NCI-H748 (cell line): ENCODE measurements at regions not wholly inside any gene's neighbourhood (a gene's known extent, or its start where the extent isn't known, plus 50 kb on each side); places are given as distances from the start of the nearest gene placed in this dataset.

Experiments used
- DNase-seq: peaks from one replicate; lab custom pipeline; 2025; ENCODE audit not compliant: unreplicated experiment; lab: John Stamatoyannopoulos, UW

GRCh38 chr16:9248162-9248561 lies 156.7 kb downstream of the HAPSTR1 start:
- DNase-seq, result no peak

DNA sequence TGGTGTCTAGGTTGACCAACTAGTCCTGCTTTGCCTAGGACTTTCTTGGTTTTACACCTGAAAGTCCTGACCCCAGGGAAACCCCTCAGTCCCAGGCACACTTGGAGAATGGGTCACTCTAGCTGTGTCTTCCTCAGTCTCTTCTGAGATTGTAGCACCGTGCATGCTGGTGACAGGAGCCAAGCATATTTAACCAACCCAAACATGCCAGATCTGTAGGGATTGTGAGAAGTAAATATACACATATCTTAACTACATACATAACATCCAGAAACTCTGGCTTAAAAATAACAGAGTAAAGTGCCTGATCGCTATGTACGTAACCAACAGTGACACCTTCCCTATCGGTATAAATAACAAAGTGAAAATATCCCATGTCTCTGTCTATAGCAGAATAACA lies 158.1 kb downstream of the HAPSTR1 start:
- DNase-seq, result no peak

DNA sequence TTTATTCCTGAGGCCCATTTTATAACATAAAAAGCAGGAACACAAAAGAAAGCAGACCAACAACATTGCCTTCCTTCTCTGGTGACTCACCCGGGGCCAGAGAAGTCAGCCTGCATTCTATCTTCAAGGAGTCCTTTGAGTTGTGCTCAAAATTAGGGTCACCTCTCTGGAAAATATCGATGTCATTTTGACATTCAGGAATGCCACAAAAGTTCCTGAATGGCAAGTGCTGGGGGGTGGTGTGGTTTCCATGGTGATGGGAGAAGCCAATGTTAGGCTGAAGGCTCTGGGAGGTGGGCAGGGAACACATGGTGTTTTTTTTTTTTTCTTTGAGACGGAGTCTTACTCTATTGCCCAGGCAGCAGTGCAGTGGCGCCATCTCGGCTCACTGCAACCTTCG lies 159.6 kb downstream of the HAPSTR1 start:
- DNase-seq, result no peak

DNA sequence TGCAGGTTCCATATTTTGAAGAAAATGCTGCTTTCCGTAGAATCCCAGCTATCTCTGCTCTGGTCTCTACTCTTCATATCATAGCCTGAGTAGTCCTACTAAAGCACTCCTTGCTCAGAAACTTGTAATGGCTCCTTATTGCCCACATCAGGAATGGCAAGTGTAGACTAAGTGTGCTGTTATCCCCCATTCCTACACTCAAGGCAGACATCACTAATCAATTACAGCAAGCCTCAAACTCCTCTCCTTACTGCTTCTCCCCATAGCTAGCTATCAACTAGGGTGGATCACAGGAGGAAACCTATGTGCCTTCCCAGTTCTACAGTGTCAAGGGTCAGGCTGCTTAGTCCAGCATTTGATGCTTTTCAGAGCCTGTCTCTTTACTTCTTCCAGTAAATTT lies 163.4 kb downstream of the HAPSTR1 start:
- no peak for DNase-seq

- DNase-seq, result peak; percentile 41
These were observed 164.8 kb downstream of the HAPSTR1 start for GRCh38 chr16:9256196-9256595.

- no peak for DNase-seq
These were observed 166.4 kb downstream of the HAPSTR1 start for GRCh38 chr16:9257843-9258242.

DNA sequence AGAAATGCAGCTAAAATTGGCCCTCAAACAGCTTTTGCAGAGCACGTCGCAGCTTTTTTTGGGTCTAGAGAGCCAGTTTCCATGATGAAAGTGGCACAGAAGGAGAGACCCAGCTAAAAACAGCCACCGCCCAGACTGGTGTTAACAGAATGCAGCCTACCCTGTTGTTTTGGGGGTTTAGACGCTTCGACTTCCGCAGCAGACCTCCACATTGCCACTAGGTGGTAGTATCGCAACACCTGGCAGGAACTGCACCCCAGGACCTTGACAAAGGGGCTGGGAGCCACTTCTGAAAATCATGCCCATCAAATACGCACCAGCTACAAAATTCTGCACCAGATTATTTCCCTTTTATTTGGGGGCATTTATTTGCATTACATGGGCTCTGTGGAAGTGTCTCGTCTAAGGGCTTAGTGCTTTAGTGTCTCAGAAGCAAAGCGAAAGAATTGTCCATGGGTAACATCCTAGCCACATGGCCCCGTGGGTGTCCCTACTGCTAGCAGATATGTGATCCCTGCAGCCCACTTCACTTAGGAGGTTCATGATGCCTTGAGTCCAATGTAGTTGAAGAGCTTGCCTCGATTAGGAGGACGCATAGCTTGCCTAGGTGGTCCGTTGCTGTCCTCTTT lies 167.1 kb downstream of the HAPSTR1 start:
- DNase-seq, result peak; percentile 57

GRCh38 chr16:9259914-9260608 lies 168.6 kb downstream of the HAPSTR1 start:
- DNase-seq, result no peak

GRCh38 chr16:9260666-9261065 lies 169.2 kb downstream of the HAPSTR1 start:
- DNase-seq, result peak; percentile 89

GRCh38 chr16:9261376-9261775 lies 169.9 kb downstream of the HAPSTR1 start:
- DNase-seq, result no peak

DNA sequence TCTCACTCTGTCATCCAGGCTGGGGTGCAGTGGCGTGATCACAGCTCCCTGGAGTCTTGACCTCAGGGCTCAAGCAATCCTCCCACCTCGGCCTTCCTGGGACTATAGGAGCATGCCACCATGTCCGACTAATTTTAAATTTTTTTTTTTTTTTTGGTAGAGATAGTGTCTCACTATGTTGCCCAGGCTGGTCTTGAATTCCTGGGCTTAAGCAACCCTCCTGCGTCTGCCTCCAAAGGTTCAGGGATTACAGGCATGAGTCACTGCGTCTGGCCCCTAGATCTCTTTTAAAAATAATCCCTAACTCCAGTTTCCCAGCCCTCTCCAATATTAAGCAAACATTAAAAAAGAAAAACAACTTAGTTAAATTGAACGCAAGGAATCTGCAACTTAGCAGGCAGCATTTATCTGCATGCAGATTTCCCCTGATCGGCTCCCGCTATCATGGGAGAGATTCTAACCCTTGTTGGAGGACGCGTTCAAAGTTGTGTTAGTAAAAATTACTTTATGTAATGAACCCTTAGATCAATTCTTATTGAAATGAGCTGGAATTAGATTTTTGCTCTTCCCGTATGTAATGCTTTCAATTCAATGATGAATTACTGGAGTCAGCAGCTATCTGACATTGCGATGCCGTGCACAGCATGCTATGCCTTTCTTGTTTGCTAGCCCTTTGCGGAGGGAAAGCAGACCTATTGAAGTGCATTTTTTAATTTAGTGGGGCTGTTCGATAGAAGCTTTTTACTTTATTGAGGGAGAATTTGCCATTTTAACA lies 171.7 kb downstream of the HAPSTR1 start:
- no peak for DNase-seq

DNA sequence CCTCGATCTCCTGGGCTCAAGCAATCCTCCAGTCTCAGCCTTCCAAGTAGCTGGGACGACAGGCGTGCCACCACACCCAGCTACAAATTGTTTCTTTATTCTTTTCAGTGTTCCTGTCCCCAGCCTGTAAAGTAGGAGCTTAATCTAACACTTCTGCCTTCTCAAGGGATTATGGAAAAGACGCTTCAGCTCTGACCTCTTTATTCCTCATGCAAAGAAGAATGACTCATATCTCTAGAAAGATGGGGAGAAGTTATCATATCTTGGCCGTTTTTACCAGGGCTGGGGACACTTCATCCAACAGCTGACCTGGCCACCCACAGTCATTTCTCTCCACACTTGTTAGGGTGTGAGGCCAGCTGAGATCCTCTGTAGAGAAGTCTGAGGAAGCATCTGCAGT lies 172.6 kb downstream of the HAPSTR1 start:
- no peak for DNase-seq

DNA sequence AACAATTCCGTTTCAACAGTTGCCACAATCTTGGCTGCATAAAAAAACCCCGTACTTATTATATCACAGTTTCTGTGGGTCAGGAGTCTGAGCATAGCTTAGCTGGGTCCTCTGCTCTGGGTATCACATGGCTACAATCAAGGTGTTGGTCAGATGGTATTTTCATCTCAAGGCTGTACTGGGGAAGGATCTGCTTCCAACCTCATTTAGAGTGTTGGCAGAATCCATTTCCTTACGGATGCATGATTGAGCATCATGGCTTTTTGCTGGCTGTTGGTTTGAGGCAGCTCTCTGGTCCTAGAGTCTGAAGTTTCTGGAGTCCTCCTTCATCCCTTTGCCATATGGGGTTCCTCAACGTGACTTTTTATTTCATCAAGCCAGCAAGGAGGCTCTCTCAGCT lies 177.0 kb downstream of the HAPSTR1 start:
- no peak for DNase-seq

GRCh38 chr16:9270424-9270823 lies 179.0 kb downstream of the HAPSTR1 start:
- no peak for DNase-seq

DNA sequence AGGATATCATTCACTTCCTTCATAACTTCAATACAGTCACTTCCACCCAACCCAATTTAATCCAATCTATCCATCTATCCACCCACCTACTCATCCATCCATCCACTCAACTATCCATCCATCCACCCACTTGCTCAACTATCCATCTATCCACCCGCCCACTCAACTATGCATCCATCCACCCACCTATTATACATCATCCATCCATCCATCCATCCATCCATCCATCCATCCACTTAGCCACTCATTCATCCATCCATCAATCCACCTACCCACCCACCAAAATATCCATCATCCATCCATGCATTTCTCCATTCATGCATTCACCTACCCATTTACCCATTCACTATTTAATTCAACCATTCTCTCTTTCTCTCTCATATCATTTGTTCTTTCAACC lies 179.5 kb downstream of the HAPSTR1 start:
- DNase-seq, result no peak

- no peak for DNase-seq
These were observed 180.4 kb downstream of the HAPSTR1 start for GRCh38 chr16:9271841-9272240.

- no peak for DNase-seq
These were observed 183.9 kb downstream of the HAPSTR1 start for GRCh38 chr16:9275377-9275776.

GRCh38 chr16:9275816-9276354 lies 184.4 kb downstream of the HAPSTR1 start:
- DNase-seq, result no peak

GRCh38 chr16:9279291-9280068 lies 188.0 kb downstream of the HAPSTR1 start:
- DNase-seq, result no peak

GRCh38 chr16:9280069-9280466 lies 188.6 kb downstream of the HAPSTR1 start:
- DNase-seq, result no peak

DNA sequence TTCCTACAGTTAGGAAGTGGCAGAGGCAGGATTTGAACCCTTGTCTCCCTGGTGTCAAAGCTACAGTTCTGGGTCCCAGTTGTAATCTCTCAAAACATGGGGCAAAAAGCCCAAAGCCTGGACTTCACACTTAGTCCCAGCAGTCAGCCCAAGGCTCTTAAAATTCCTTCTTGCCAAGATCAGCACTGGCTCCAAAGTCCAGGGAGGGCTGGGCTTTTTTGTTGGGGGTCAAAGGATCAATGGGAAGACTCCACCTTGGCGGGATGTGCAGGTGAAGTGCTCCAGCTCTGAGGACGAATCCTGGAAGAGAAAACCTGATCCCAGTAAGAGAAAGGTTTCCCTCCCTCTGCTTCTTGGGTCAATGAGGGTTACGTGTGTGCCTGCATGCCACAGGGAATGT lies 195.5 kb downstream of the HAPSTR1 start:
- DNase-seq, result no peak
